GM13976 (cell line): ENCODE measurements at regions not wholly inside any gene's neighbourhood (a gene's known extent, or its start where the extent isn't known, plus 50 kb on each side); places are given as distances from the start of the nearest gene placed in this dataset.
A peak's percentile ranks its signal among the peaks of the same experiment; 100 is the strongest.

Experiments used
- DNase-seq: peaks from one replicate; pipeline ENCODE4 v3.0.0; 2012; ENCODE audit warnings: low spot score
- in situ Hi-C: fragments of 300-500 bp; cut with MboI; formaldehyde crosslinking; loops from one replicate; pipeline ENCODE4 v1.12.0; 2022; ENCODE audit warnings: low sequenced_read_pairs, mixed read lengths, inconsistent platforms; ENCODE audit not compliant: unreplicated experiment
- TF ChIP-seq, protein P1 (sequence below): IDR thresholded peaks from 2 replicates; pipeline ENCODE4 v1.5.1; 2012; ENCODE audit warnings: borderline replicate concordance, mild to moderate bottlenecking; ENCODE audit not compliant: insufficient read depth; ENCODE audit errors: extremely low read depth, missing control alignments, control extremely low read depth

- no peak for DNase-seq
- in situ Hi-C loops, result no loop called here
- TF ChIP-seq, protein P1, sequence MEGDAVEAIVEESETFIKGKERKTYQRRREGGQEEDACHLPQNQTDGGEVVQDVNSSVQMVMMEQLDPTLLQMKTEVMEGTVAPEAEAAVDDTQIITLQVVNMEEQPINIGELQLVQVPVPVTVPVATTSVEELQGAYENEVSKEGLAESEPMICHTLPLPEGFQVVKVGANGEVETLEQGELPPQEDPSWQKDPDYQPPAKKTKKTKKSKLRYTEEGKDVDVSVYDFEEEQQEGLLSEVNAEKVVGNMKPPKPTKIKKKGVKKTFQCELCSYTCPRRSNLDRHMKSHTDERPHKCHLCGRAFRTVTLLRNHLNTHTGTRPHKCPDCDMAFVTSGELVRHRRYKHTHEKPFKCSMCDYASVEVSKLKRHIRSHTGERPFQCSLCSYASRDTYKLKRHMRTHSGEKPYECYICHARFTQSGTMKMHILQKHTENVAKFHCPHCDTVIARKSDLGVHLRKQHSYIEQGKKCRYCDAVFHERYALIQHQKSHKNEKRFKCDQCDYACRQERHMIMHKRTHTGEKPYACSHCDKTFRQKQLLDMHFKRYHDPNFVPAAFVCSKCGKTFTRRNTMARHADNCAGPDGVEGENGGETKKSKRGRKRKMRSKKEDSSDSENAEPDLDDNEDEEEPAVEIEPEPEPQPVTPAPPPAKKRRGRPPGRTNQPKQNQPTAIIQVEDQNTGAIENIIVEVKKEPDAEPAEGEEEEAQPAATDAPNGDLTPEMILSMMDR, result no peak
Observed at GRCh38 chr5:23372177-23372576, 135.2 kb upstream of the PRDM9 start.

- TF ChIP-seq, protein P1, result no peak
- no peak for DNase-seq
- in situ Hi-C loops, result no loop called here
Observed at GRCh38 chr5:23368393-23368792, 139.0 kb upstream of the PRDM9 start.

DNA sequence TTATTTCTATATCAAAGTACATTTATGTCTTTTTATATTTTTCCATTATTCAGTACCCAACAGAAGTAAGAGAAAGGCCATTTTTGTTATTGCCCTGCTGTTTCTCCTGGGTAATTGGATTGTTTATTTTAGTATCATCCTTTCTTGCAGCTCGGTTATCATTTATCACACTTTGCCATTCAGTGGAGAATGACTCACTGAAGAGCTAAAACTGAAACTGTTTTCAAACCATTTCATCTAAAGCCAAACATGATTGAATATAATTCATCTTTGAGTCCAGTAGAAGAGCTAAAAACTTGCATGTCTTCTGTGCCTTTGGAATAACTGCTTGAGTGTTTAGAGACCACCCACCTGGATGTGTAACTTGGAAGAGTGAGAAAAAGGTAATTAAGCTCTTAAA is 139.5 kb upstream of the PRDM9 start:
- no peak for DNase-seq
- TF ChIP-seq, protein P1, result no peak
- in situ Hi-C loops, result no loop called here

GRCh38 chr5:23353286-23353685 is 154.1 kb upstream of the PRDM9 start:
- in situ Hi-C loops, result no loop called here
- TF ChIP-seq, protein P1, result no peak

GRCh38 chr5:23352446-23352845 is 155.0 kb upstream of the PRDM9 start:
- DNase-seq, result no peak
- TF ChIP-seq, protein P1, result no peak
- in situ Hi-C loops, result no loop called here

More at GRCh38 chr5:23353286-23353685, 154.1 kb upstream of the PRDM9 start:
- DNase-seq, result no peak

DNA sequence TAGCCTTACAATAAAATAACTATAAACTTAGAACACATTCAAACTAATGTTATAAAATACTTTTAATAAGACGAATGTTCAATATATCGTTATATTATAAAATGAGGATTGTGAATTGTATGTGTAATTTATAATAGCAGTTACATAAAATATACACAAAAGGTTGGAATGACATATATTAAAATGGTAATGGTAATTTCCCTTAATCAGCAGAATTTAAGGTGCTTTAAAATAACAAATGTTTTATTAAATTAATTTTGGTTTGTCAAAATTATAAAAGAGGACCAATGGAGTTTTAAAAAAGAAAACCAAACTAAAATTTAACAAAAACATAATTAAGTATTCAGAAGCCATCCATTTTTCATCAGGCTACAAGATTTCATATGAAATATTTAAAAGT is 164.3 kb upstream of the PRDM9 start:
- DNase-seq, result no peak
- TF ChIP-seq, protein P1, result no peak
- in situ Hi-C loops, result no loop called here

- DNase-seq, result peak; percentile 3
- TF ChIP-seq, protein P1, result no peak
- in situ Hi-C loops, result no loop called here
Observed at GRCh38 chr5:23332650-23333251, 174.7 kb upstream of the PRDM9 start.
